Mucosa of rectum (tissue), 2 donors: ENCODE measurements at regions not wholly inside any gene's neighbourhood (a gene's known extent, or its start where the extent isn't known, plus 50 kb on each side); places are given as distances from the start of the nearest gene placed in this dataset.

Source experiments
- H3K27ac ChIP-seq, 2 donors: one replicate each; pipeline ENCODE4 v1.7.0; 2013; ENCODE audit warnings: inconsistent platforms in 2 of 2, low read depth in 2 of 2, low read length in 2 of 2
- H3K27me3 ChIP-seq, 2 donors: one replicate each; pipeline ENCODE4 v1.7.0; 2013; ENCODE audit warnings: low read length in 2 of 2; ENCODE audit not compliant: control insufficient read depth in 2 of 2, insufficient read depth in 2 of 2
- H3K36me3 ChIP-seq, 2 donors: one replicate each; pipeline ENCODE4 v1.7.0; 2013; ENCODE audit warnings: low read length in 2 of 2; ENCODE audit not compliant: control insufficient read depth in 2 of 2, insufficient read depth in 2 of 2
- H3K4me1 ChIP-seq, 2 donors: one replicate each; pipeline ENCODE4 v1.7.0; 2013; ENCODE audit warnings: low read length in 2 of 2, mild to moderate bottlenecking in 1 of 2; ENCODE audit not compliant: control insufficient read depth in 2 of 2, insufficient read depth in 2 of 2
- H3K4me3 ChIP-seq, 2 donors: one replicate each; pipeline ENCODE4 v1.7.0; 2013; ENCODE audit warnings: low read length in 2 of 2
- H3K9ac ChIP-seq, 2 donors: one replicate each; pipeline ENCODE4 v1.7.0; 2013; ENCODE audit warnings: low read length in 2 of 2, low read depth in 1 of 2, mild to moderate bottlenecking in 1 of 2
- H3K9me3 ChIP-seq, 2 donors: one replicate each; pipeline ENCODE4 v1.7.0; 2013; ENCODE audit warnings: low read length in 2 of 2; ENCODE audit not compliant: control insufficient read depth in 2 of 2
- donor health status: healthy.
- donor health status: Normal muscosa, but diverticular disease.

DNA sequence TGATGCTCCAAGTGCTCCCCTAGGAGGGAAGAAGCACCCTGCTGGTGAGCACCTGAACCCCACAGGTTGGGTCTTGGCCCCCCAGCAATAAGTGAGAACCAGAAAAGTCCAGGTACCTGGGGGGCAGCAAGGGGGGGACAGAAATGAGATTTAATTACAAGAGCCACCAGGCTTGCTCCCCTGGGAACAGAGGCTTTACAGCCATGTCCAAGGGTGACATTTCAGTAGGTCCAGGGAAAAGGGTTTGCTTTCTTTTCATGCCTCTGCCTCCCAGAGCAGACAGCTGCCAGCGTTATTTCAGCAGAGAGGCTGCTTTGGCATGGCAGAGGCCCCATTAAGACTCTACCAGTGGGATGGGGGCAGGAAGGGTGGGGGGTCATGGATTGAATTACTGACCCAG, 437.7 kb downstream of the BUD13 start:
- H3K4me3 ChIP-seq: no peak overlapping the region
- H3K27ac ChIP-seq: no peak overlapping the region
- no peaks in the 10 kb centered on the region for H3K4me1 ChIP-seq
- H3K27me3 ChIP-seq: no peaks in the 10 kb centered on the region
- no peak overlapping the region for H3K9ac ChIP-seq
- no peaks in the 10 kb centered on the region for H3K36me3 ChIP-seq
- H3K9me3 ChIP-seq: peaks cover 0 to 4% of the 10 kb centered on the region in 2 donors

DNA sequence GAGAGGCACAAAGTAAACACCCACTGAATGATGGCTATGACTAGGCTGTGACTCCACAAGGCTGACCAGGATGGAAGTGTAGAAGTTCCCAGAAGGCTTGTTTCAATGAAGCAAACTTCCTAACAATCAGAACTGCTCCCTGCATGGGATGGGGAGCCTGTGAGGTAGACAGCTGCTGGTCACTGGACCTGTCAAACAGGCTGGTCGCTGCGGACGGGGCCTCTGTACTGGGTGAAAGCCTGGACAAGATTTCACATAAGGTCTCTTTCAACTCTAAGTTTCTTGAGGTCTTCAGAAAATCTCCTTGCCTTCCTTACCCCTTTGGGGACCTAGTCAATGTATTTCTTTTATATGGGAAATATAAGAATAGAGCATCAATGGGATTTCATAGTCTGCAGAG, 438.2 kb downstream of the BUD13 start:
- Histone ChIP-seq H3K4me3 (no peak overlapping the region), H3K27ac (no peak overlapping the region)

DNA sequence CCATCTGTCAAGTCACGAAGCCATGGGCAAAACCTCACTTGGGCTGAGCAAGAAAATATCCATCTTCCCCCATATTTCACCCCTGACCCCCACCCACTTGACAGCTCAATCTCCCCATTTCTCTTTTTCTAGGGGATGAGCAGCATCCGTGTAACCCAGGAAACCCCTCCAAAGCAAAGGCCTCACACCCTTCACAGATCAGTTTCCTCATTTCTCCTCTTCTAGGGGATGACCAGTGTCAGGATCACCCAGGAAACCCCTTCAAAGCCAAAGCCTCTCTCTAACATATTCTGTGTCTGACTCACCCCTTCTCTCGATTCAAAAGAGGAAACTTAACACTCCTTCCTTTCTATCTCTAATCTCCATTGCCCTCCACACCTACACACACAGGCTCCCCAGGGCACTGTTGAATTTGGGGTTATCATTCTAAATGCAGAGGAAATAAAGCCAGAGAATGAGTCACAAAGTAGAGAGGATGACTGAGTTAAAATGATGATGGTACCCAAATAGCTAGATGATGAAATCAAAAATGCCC, 439.7 kb downstream of the BUD13 start:
- H3K9ac ChIP-seq: no peak overlapping the region
- H3K4me3 ChIP-seq: no peak overlapping the region
- H3K27me3 ChIP-seq: no peaks in the 10 kb centered on the region
- peaks cover 0 to 4% of the 10 kb centered on the region in 2 donors for H3K9me3 ChIP-seq
- H3K36me3 ChIP-seq: no peaks in the 10 kb centered on the region
- H3K4me1 ChIP-seq: no peaks in the 10 kb centered on the region
- H3K27ac ChIP-seq: no peak overlapping the region

More for the DNA sequence above, 438.2 kb downstream of the BUD13 start:
- H3K9me3 ChIP-seq: peaks cover 0 to 4% of the 10 kb centered on the region in 2 donors
- H3K9ac ChIP-seq: no peak overlapping the region
- H3K36me3 ChIP-seq: no peaks in the 10 kb centered on the region
- H3K27me3 ChIP-seq: no peaks in the 10 kb centered on the region
- no peaks in the 10 kb centered on the region for H3K4me1 ChIP-seq

DNA sequence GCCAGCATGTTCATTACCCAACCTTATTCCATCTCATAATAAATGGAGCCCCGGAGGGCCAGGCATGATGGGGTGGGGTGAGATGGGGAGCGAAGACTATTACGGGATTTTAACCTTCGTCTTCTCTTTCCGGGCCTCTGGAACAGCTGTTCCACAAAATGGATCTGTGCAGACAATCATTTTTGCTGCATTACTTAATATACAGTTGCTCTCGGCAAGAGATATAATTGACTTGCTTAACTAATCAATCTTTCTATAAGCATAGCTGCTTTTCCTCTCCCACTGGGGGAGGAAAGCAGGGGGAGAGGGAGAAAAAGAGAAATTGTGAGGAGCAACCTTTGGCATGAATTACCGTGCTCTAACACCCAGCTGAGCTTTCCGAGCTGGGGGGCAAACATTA, 440.4 kb downstream of the BUD13 start:
- Histone ChIP-seq H3K36me3 (no peaks in the 10 kb centered on the region), H3K27me3 (no peaks in the 10 kb centered on the region), H3K27ac (no peak overlapping the region), H3K9ac (no peak overlapping the region), H3K9me3 (peaks cover 0 to 4% of the 10 kb centered on the region in 2 donors), H3K4me1 (no peaks in the 10 kb centered on the region), H3K4me3 (no peak overlapping the region)

DNA sequence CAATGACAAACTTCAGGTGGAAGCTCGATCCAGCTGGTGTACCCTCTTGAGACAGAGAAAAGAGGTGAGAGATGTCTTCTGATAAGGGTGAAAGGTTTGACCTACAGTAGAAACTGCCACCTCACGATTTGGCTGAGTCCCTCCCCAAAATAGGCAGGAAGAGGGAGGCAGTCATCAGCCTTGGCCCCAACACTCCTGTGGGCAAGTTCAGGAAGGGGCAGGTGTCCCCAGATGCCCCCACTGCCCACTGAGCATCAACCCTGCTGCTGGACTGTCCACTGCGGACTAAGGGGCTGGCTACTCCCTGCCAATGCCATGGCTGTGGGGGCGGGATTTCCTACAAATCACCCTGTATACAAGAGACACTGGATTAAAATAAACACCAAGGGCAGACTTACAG, 441.4 kb downstream of the BUD13 start:
- Histone ChIP-seq H3K4me1 (no peaks in the 10 kb centered on the region), H3K9ac (no peak overlapping the region), H3K36me3 (no peaks in the 10 kb centered on the region), H3K27ac (no peak overlapping the region), H3K9me3 (no peaks in the 10 kb centered on the region), H3K4me3 (no peak overlapping the region), H3K27me3 (no peaks in the 10 kb centered on the region)

DNA sequence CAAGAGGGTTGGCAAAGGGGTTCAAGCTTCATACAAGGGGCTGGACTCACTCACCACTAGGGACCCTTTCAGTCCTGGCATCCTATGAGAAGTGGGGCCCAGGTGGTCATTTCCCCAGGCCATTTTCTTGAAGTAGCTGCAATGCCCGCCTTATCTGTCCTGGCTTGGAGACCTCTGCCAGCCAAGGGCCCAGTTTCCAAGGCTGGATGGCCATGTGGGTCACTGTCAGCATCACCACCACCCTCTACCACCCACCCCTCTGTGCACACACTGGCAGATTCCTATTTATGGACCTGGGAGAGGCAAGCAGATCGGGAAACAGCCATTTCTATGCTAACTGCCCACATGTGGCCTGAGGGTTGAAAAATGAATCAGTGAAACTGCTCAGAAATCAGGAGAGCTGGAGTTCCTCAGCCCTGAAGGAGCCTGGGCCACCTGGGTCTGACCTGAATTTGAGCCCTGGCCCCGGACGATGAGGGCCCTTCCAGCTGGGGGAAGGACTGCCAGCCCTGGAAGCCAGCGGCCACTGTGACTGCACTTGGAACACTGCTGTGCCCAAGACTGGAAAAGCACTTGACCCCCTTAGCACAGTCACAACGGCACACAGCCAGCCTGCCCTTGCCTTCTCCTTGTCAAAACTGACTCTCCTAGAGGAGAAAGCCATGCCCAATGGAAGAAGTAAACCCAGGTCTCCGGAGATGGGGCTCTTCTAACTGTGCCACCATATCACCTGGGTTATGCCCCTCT, 442.2 kb downstream of the BUD13 start:
- Histone ChIP-seq H3K27me3 (no peaks in the 10 kb centered on the region), H3K9me3 (no peaks in the 10 kb centered on the region), H3K4me1 (no peaks in the 10 kb centered on the region), H3K36me3 (no peaks in the 10 kb centered on the region), H3K27ac (no peak overlapping the region), H3K4me3 (no peak overlapping the region), H3K9ac (no peak overlapping the region)

DNA sequence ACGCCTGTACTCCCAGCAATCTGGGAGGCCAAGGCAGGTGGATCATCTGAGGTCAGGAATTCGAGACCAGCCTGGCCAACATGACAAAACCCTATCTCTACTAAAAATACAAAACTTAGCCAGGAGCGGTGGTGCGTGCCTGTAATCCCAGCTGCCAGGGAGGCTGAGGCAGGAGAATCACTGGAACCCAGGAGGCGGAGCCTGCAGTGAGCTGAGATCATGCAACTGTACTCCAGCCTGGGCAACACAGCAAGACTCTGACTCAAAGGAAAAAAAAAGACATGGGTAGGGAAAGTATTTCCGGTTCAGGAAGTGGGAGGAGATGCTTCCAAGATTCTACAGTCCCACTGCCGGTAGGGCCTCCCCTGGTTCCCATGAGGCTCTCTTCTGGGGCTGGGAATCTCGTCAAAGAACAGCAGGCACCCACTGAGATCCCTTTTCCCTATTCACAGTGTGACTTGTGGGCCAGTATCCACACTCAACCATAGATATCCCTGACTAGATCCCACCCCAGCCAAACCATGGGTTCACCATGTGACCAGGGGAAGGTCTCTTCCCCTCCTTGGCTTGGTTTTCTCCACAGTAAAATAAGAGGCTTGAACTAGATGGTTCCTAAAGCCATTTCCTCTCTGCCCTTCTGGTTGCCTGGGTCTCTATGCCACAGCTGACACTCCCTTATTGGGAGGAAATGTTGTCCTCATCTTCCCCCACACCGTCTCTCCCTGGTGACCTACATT, 443.3 kb downstream of the BUD13 start:
- H3K27ac ChIP-seq: no peak overlapping the region
- H3K4me1 ChIP-seq: no peaks in the 10 kb centered on the region
- no peak overlapping the region for H3K9ac ChIP-seq
- no peaks in the 10 kb centered on the region for H3K27me3 ChIP-seq
- no peak overlapping the region for H3K4me3 ChIP-seq
- H3K36me3 ChIP-seq: no peaks in the 10 kb centered on the region
- H3K9me3 ChIP-seq: no peaks in the 10 kb centered on the region

DNA sequence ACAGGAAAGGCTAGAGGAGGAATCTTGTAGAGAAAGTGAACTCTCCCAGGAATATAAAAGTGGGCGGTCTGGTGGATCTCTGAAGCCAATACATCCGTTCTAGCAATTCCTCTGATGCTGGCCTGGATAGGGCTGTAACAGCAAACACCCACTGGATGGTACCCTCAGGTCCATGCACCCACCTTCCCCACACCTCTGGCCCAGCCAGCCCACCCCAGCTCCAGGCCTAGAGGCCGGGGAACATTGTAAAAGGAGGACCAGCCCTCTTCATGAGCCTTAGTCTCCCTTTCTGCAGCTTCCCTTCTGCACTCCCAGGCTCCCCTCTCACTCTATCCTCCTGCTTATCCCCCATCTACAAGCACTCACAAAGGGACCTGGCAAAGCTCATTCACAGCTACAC, 443.9 kb downstream of the BUD13 start:
- Histone ChIP-seq H3K9me3 (no peaks in the 10 kb centered on the region), H3K36me3 (no peaks in the 10 kb centered on the region), H3K9ac (no peak overlapping the region), H3K4me1 (no peaks in the 10 kb centered on the region), H3K27ac (no peak overlapping the region), H3K4me3 (no peak overlapping the region), H3K27me3 (no peaks in the 10 kb centered on the region)

DNA sequence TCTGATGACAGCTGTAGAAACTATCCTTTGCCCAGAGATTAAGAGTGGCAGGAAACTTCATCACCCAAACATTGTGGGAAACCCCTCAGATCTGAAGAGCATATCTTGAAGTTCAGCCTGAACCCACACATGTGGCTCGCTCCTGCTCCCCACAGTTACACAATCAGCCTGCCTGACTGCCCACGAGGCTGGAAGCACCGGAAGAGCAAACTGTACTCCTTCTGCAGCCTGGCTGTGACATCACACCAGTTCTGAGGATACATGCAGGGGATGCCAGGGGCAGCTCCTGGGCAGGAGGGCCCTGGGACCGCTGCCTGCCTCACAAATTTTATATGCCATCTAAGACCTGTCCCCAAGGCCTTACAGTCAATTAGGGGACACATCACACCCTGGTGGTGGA, 444.4 kb downstream of the BUD13 start:
- Histone ChIP-seq H3K27me3 (no peaks in the 10 kb centered on the region), H3K9ac (no peak overlapping the region), H3K36me3 (no peaks in the 10 kb centered on the region), H3K4me1 (no peaks in the 10 kb centered on the region), H3K27ac (no peak overlapping the region), H3K9me3 (no peaks in the 10 kb centered on the region), H3K4me3 (no peak overlapping the region)

DNA sequence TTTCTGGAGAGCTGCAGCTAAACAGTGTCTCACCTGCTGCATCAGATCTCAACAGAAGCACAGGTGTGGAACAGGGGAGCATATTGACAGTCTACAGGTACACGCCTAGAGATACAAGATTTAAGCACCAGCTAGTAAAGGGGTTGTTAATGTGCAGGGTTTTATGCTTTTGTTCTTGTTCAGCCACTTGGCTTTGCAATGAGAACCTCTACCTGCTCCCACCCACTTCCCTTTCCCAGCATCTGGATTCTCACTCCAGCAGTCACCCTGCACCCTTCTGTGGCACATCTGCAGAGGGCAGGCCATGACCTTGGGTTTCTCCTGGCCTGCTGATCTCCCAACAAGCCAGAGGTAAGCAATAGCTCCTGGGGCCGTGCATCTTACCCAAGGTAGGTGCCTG, 446.6 kb downstream of the BUD13 start:
- H3K4me1 ChIP-seq: no peaks in the 10 kb centered on the region
- no peaks in the 10 kb centered on the region for H3K9me3 ChIP-seq
- H3K27me3 ChIP-seq: no peaks in the 10 kb centered on the region
- H3K27ac ChIP-seq: no peak overlapping the region
- no peak overlapping the region for H3K9ac ChIP-seq
- no peaks in the 10 kb centered on the region for H3K36me3 ChIP-seq
- no peak overlapping the region for H3K4me3 ChIP-seq
